ENCODE measurements at regions not wholly inside any gene's neighbourhood (a gene's known extent, or its start where the extent isn't known, plus 50 kb on each side); places are given as distances from the start of the nearest gene placed in this dataset.

- Mint-ChIP-seq H3K9me3 (ENCODE audit: unreplicated experiment) (no peaks in the 10 kb centered on the region), H3K27me3 (ENCODE audit: insufficient read depth, unreplicated experiment) (no peaks in the 10 kb centered on the region), H3K27ac (ENCODE audit: low read depth, unreplicated experiment) (no peak overlapping the region), H3K4me3 (ENCODE audit: unreplicated experiment) (no peak overlapping the region), H3K4me1 (ENCODE audit: insufficient read depth, unreplicated experiment) (no peaks in the 10 kb centered on the region), H3K36me3 (ENCODE audit: insufficient read depth, unreplicated experiment) (no peaks in the 10 kb centered on the region)
- intact Hi-C loops (cut with micrococcal nuclease), result no loop called here
- BruUV-seq (replicated peaks), result no TSS peak
- TF ChIP-seq CTCF (IDR thresholded peaks at IDR 0.05; ENCODE audit: unreplicated experiment), result no peak
- POLR2A ChIA-PET, result interaction anchor here (0.7 kb wide), 1 partner anchor 483 kb away, joined by 3 read pairs; no protein-coding TSS in a partner anchor
- DNase-seq (ENCODE audit: unreplicated experiment), result no peak
- CTCF ChIA-PET, result interaction anchor here (0.6 to 0.7 kb wide), 3 partner anchors 279 to 458 kb away, joined by 3 to 6 read pairs (median 3); no protein-coding TSS in a partner anchor
Measured at GRCh38 chr1:87555366-87555765, 226.7 kb downstream of the LMO4 start.

- intact Hi-C loops (cut with micrococcal nuclease), result no loop called here
- CTCF ChIA-PET, result interaction anchor here (0.5 to 0.6 kb wide), 4 partner anchors 200 to 398 kb away, joined by 3 to 5 read pairs (median 3); no protein-coding TSS in a partner anchor
- no peaks in the 10 kb centered on the region for H3K4me1 Mint-ChIP-seq (ENCODE audit: insufficient read depth, unreplicated experiment)
- no TSS peak for BruUV-seq (replicated peaks)
- no peak for TF ChIP-seq CTCF (IDR thresholded peaks at IDR 0.05; ENCODE audit: unreplicated experiment)
- no peaks in the 10 kb centered on the region for H3K36me3 Mint-ChIP-seq (ENCODE audit: insufficient read depth, unreplicated experiment)
- H3K27me3 Mint-ChIP-seq (ENCODE audit: insufficient read depth, unreplicated experiment), result no peaks in the 10 kb centered on the region
- no peak for DNase-seq (ENCODE audit: unreplicated experiment)
- H3K4me3 Mint-ChIP-seq (ENCODE audit: unreplicated experiment), result no peak overlapping the region
- POLR2A ChIA-PET, result no interaction called here
- no peak overlapping the region for H3K27ac Mint-ChIP-seq (ENCODE audit: low read depth, unreplicated experiment)
- H3K9me3 Mint-ChIP-seq (ENCODE audit: unreplicated experiment), result no peaks in the 10 kb centered on the region
Measured at GRCh38 chr1:87556326-87556725, 227.6 kb downstream of the LMO4 start.

GRCh38 chr1:87558921-87559320 is 230.2 kb downstream of the LMO4 start:
- POLR2A ChIA-PET, result no interaction called here
- no TSS peak for BruUV-seq (replicated peaks)
- intact Hi-C loops (cut with micrococcal nuclease), result no loop called here
- no peaks in the 10 kb centered on the region for H3K9me3 Mint-ChIP-seq (ENCODE audit: unreplicated experiment)
- H3K4me1 Mint-ChIP-seq (ENCODE audit: insufficient read depth, unreplicated experiment), result no peaks in the 10 kb centered on the region
- CTCF ChIA-PET, result no interaction called here
- no peak for TF ChIP-seq CTCF (IDR thresholded peaks at IDR 0.05; ENCODE audit: unreplicated experiment)
- no peaks in the 10 kb centered on the region for H3K36me3 Mint-ChIP-seq (ENCODE audit: insufficient read depth, unreplicated experiment)
- DNase-seq (ENCODE audit: unreplicated experiment), result no peak
- H3K27me3 Mint-ChIP-seq (ENCODE audit: insufficient read depth, unreplicated experiment), result no peaks in the 10 kb centered on the region
- no peak overlapping the region for H3K27ac Mint-ChIP-seq (ENCODE audit: low read depth, unreplicated experiment)
- H3K4me3 Mint-ChIP-seq (ENCODE audit: unreplicated experiment), result no peak overlapping the region

- no peak for TF ChIP-seq CTCF (IDR thresholded peaks at IDR 0.05; ENCODE audit: unreplicated experiment)
- H3K4me1 Mint-ChIP-seq (ENCODE audit: insufficient read depth, unreplicated experiment), result no peaks in the 10 kb centered on the region
- no peak for DNase-seq (ENCODE audit: unreplicated experiment)
- H3K36me3 Mint-ChIP-seq (ENCODE audit: insufficient read depth, unreplicated experiment), result no peaks in the 10 kb centered on the region
- H3K9me3 Mint-ChIP-seq (ENCODE audit: unreplicated experiment), result no peaks in the 10 kb centered on the region
- intact Hi-C loops (cut with micrococcal nuclease), result no loop called here
- no TSS peak for BruUV-seq (replicated peaks)
- ChIA-PET POLR2A (no interaction called here), CTCF (interaction anchor here (0.8 kb wide), 1 partner anchor 25 kb away, joined by 3 read pairs; no protein-coding TSS in a partner anchor)
- H3K27me3 Mint-ChIP-seq (ENCODE audit: insufficient read depth, unreplicated experiment), result no peaks in the 10 kb centered on the region
- no peak overlapping the region for H3K4me3 Mint-ChIP-seq (ENCODE audit: unreplicated experiment)
- no peak overlapping the region for H3K27ac Mint-ChIP-seq (ENCODE audit: low read depth, unreplicated experiment)
Measured at GRCh38 chr1:87560137-87560536, 231.5 kb downstream of the LMO4 start.

Data from MCF 10A (cell line).